ENCODE measurements at regions not wholly inside any gene's neighbourhood (a gene's known extent, or its start where the extent isn't known, plus 50 kb on each side); places are given as distances from the start of the nearest gene placed in this dataset.
"Not testable (repeated sequence)": the region's sequence is repeated elsewhere in the genome, so short reads cannot be mapped to it uniquely, and the experiment has no call there.

- no peaks in the 10 kb centered on the region for H3K79me2 ChIP-seq (ENCODE audit: control insufficient read depth, insufficient read depth, low read length)
- no peaks in the 10 kb centered on the region for H3K9me1 ChIP-seq (ENCODE audit: control insufficient read depth, extremely low read depth, insufficient read depth, low read length)
- no peak overlapping the region for H3K27ac ChIP-seq (ENCODE audit: control insufficient read depth, insufficient read depth, low read length)
- H2AFZ ChIP-seq (ENCODE audit: control insufficient read depth, low read length), result no peak overlapping the region
- H3K36me3 ChIP-seq (ENCODE audit: control insufficient read depth in 2 of 2, extremely low read depth in 1 of 2, insufficient read depth in 2 of 2, low read length in 2 of 2), result no peaks in the 10 kb centered on the region
- dilution Hi-C loops (cut with MboI; ENCODE audit: extremely low pct_ligation_motif_present, low sequenced_read_pairs), result no loop called here
- no peak overlapping the region for H3K4me3 ChIP-seq (ENCODE audit: control insufficient read depth in 2 of 3, extremely low read depth in 1 of 3, insufficient read depth in 2 of 3, low read depth in 1 of 3, low read length in 3 of 3)
- H3K9me3 ChIP-seq (ENCODE audit: control insufficient read depth, low read depth, low read length), result no peaks in the 10 kb centered on the region
- FAIRE-seq, result no peak
- H3K4me1 ChIP-seq (ENCODE audit: control insufficient read depth, extremely low read depth, insufficient read depth, low read length), result peaks cover 9% of the 10 kb centered on the region
- H3K9ac ChIP-seq (ENCODE audit: control insufficient read depth, extremely low read depth, insufficient read depth, low read length), result no peak overlapping the region
- DNase-seq (ENCODE audit: low read depth, low spot score), result no peak
- TF ChIP-seq EZH2 (IDR thresholded peaks at IDR 0.05; ENCODE audit: low read length) (no peak), CTCF (optimal IDR thresholded peaks at IDR 0.05 in 1 of 3, IDR thresholded peaks at IDR 0.05 in 1 of 3, conservative IDR thresholded peaks at IDR 0.05 in 1 of 3; ENCODE audit: extremely low read depth in 1 of 3, insufficient read depth in 2 of 3, low read length in 3 of 3) (no peak)
- no peak overlapping the region for H3K4me2 ChIP-seq (ENCODE audit: control insufficient read depth, extremely low read depth, insufficient read depth, low read depth, low read length)
- H4K20me1 ChIP-seq (ENCODE audit: control insufficient read depth, extremely low read depth, insufficient read depth, low read length), result no peaks in the 10 kb centered on the region
- H3K27me3 ChIP-seq (ENCODE audit: control insufficient read depth, extremely low read depth, insufficient read depth, low read length), result no peaks in the 10 kb centered on the region
Measured at GRCh38 chr10:8283166-8283905, 228.8 kb downstream of the GATA3 start.

GRCh38 chr10:8283986-8284385 is 229.5 kb downstream of the GATA3 start:
- Histone ChIP-seq H3K9me3 (ENCODE audit: control insufficient read depth, low read depth, low read length) (no peaks in the 10 kb centered on the region), H3K36me3 (ENCODE audit: control insufficient read depth in 2 of 2, extremely low read depth in 1 of 2, insufficient read depth in 2 of 2, low read length in 2 of 2) (no peaks in the 10 kb centered on the region), H3K4me3 (ENCODE audit: control insufficient read depth in 2 of 3, extremely low read depth in 1 of 3, insufficient read depth in 2 of 3, low read depth in 1 of 3, low read length in 3 of 3) (no peak overlapping the region), H2AFZ (ENCODE audit: control insufficient read depth, low read length) (no peak overlapping the region), H3K4me2 (ENCODE audit: control insufficient read depth, extremely low read depth, insufficient read depth, low read depth, low read length) (no peak overlapping the region), H3K4me1 (ENCODE audit: control insufficient read depth, extremely low read depth, insufficient read depth, low read length) (peaks cover 9% of the 10 kb centered on the region), H3K79me2 (ENCODE audit: control insufficient read depth, insufficient read depth, low read length) (no peaks in the 10 kb centered on the region), H3K9ac (ENCODE audit: control insufficient read depth, extremely low read depth, insufficient read depth, low read length) (no peak overlapping the region), H3K27me3 (ENCODE audit: control insufficient read depth, extremely low read depth, insufficient read depth, low read length) (no peaks in the 10 kb centered on the region), H4K20me1 (ENCODE audit: control insufficient read depth, extremely low read depth, insufficient read depth, low read length) (no peaks in the 10 kb centered on the region), H3K27ac (ENCODE audit: control insufficient read depth, insufficient read depth, low read length) (no peak overlapping the region), H3K9me1 (ENCODE audit: control insufficient read depth, extremely low read depth, insufficient read depth, low read length) (no peaks in the 10 kb centered on the region)
- DNase-seq (ENCODE audit: low read depth, low spot score) (no peak), FAIRE-seq (no peak)
- TF ChIP-seq EZH2 (IDR thresholded peaks at IDR 0.05; ENCODE audit: low read length) (no peak), CTCF (optimal IDR thresholded peaks at IDR 0.05 in 1 of 3, IDR thresholded peaks at IDR 0.05 in 1 of 3, conservative IDR thresholded peaks at IDR 0.05 in 1 of 3; ENCODE audit: extremely low read depth in 1 of 3, insufficient read depth in 2 of 3, low read length in 3 of 3) (no peak)
- dilution Hi-C loops (cut with MboI; ENCODE audit: extremely low pct_ligation_motif_present, low sequenced_read_pairs), result no loop called here

GRCh38 chr10:8285970-8286369 is 231.5 kb downstream of the GATA3 start:
- H3K4me1 ChIP-seq (ENCODE audit: control insufficient read depth, extremely low read depth, insufficient read depth, low read length); H2AFZ ChIP-seq (ENCODE audit: control insufficient read depth, low read length); H3K27ac ChIP-seq (ENCODE audit: control insufficient read depth, insufficient read depth, low read length); DNase-seq (ENCODE audit: low read depth, low spot score); H3K79me2 ChIP-seq (ENCODE audit: control insufficient read depth, insufficient read depth, low read length); H4K20me1 ChIP-seq (ENCODE audit: control insufficient read depth, extremely low read depth, insufficient read depth, low read length); H3K4me2 ChIP-seq (ENCODE audit: control insufficient read depth, extremely low read depth, insufficient read depth, low read depth, low read length); H3K27me3 ChIP-seq (ENCODE audit: control insufficient read depth, extremely low read depth, insufficient read depth, low read length); dilution Hi-C loops (cut with MboI; ENCODE audit: extremely low pct_ligation_motif_present, low sequenced_read_pairs); H3K36me3 ChIP-seq (ENCODE audit: control insufficient read depth in 2 of 2, extremely low read depth in 1 of 2, insufficient read depth in 2 of 2, low read length in 2 of 2); H3K4me3 ChIP-seq (ENCODE audit: control insufficient read depth in 2 of 3, extremely low read depth in 1 of 3, insufficient read depth in 2 of 3, low read depth in 1 of 3, low read length in 3 of 3); H3K9me1 ChIP-seq (ENCODE audit: control insufficient read depth, extremely low read depth, insufficient read depth, low read length); FAIRE-seq; H3K9ac ChIP-seq (ENCODE audit: control insufficient read depth, extremely low read depth, insufficient read depth, low read length); H3K9me3 ChIP-seq (ENCODE audit: control insufficient read depth, low read depth, low read length): not testable (repeated sequence)
